DMS153 treated with DMSO at 0.1 percent for 48 hours (cell line): ENCODE measurements at regions not wholly inside any gene's neighbourhood (a gene's known extent, or its start where the extent isn't known, plus 50 kb on each side); places are given as distances from the start of the nearest gene placed in this dataset.
"Not testable (repeated sequence)": the region's sequence is repeated elsewhere in the genome, so short reads cannot be mapped to it uniquely, and the experiment has no call there.

Experiments
- DNase-seq: peaks from one replicate; lab custom pipeline; 2025; ENCODE audit not compliant: unreplicated experiment; lab: John Stamatoyannopoulos, UW

DNA sequence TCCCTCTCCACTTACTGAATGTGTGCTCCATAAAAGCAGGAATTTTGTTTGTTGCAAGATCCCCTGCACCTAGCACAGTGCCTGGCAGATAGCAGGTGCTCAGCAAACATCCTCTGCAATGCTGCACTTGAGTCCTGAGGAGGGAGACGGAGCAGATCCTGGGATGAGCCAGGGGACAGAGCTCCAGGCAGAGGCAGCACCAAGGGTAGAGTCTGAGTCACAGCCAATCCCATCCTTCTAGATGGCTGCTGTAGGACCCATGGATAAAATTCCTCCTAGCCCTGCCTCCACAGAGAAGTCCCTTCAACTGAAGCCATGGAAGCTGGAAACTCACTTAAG, 59.3 kb upstream of the SULF2 start:
- not testable (repeated sequence) for DNase-seq

DNA sequence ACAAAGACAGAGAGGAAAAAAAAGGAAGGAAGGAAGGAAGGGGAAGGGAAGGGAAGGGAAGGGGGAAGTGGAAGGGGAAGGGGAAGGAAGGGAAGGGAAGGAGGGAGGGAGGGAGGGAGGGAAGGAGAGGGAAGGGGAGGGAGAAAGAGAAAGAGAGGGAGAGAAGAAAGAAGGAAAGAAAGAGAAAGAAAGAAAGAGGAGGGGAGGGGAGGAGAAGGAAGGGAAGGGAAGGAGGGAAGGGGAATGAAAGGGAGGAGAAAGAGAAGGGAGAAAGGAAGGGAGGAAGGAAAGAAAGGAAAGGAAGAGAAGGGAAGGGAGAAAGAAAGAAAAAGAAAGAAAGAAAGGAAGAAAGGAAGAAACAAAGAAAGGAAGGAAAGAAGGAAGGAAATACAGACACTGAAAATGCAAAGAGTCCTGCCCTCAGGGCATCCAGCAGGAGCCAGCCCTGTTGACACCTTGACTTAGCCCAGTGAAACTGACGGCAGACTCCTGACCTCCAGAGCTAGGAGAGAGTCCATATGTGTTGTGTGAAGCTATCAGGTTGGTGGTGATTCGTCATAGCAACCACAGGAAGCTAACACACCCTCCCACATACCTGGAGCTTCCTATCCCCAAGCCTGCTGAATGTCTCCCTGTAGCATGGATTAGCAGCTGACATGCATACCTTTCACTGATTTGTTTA, 58.7 kb upstream of the SULF2 start:
- no peak for DNase-seq

DNA sequence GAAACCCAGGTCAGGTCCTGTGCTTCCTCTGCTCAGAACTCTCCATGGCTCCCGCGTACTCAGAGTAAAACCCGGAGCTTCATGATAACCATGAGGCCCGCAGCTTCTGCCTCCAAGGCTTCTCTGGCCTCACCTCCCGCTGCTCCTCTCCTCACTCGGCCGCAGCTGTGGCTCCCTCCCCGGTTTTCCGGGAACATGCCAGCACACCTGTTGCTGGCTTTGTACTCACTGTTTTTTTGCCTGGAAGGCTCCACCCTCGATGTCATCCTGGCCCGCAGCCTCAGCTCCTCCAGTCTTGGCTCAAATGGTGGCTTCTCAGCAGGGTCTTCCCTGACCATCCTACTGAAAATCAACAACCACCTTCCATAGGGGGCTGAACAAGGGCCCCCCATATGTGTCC, 57.7 kb upstream of the SULF2 start:
- not testable (repeated sequence) for DNase-seq

DNA sequence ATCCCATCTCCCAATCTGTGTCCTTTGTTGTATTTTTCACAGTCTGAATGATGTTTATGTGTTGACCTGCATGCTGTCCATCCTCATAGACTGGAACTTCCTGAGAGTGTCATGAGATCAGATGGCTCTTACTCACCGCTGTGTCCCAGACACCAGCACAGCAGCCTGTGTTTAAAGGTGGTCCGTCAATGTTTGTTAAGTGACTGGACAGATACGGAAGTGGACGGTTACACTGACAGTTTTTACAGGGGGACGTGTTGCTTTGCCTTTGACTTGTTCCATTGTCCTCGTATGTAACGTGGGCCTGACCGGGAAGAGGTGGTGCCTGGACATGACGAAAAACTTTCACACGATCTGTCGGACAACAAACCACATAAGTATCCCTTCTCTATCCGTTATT, 56.7 kb upstream of the SULF2 start:
- DNase-seq: not testable (repeated sequence)

DNA sequence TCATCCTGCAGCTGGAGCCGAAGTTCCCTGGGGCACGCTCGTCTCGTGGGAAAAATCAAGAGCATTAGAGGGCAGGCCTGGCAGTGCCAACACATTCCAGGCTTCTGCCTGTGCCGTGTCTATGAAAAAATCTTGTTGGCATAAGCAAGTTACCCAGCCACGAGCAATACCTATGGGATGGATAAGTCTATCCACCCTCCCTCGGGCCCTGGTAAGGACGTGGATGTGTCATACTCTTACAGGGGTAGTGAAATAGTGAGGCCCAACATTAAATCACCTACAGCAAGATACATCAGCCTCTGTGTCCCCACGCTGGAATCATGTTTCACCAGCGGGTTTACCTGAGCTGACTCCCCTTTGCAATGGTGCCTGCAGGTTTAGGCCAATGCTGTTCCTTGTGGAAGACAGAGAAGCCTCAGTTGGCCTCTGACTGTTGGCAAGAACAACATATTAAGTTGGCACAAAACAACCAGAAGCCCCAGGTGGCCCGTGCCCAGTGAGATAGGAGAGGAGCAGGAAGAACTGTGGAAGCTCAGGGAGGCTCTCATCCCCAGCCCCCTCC, 51.1 kb upstream of the SULF2 start:
- DNase-seq: not testable (repeated sequence)
